ENCODE measurements at regions not wholly inside any gene's neighbourhood (a gene's known extent, or its start where the extent isn't known, plus 50 kb on each side); places are given as distances from the start of the nearest gene placed in this dataset.
A peak's percentile ranks its signal among the peaks of the same experiment; 100 is the strongest.

DNA sequence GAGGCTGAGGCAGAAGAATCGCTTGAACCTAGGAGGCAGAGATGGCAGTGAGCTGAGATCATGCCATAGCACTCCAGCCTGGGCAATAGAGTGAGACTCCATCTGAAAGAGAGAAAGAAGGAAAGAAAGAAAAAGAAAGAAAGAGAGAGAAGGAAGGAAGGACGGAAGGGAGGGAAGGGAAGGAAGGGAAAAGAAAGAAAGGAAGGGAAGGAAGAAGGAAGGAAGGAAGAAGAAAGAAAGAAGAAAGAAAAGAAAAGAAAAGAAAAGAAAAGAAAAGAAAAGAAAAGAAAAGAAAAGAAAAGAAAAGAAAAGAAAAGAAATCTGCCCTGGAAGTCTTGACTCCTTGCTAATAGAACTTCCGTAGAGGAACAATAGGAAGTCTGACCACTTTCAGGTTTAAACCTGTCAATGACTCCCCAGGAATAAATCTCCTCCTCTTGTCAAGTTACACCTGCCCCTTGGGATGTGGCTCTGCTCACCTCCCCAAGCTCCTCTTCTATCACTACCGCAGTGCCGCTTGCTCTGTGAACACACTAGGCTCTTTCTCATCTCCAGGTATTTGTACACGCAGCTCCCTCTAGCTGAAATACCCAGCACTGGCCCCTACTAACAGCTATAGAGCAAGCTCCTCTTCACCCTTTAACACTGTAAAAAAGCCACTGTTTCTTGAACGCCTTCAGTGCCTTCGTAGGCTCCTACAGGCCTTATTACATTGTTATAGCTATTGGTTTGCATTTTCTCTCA, 773.1 kb upstream of the TBX3 start:
- DNase-seq (ENCODE audit: low spot score), result no peak
- peak; percentile 14 for TF ChIP-seq CTCF (IDR thresholded peaks at IDR 0.05; ENCODE audit: extremely low read depth, insufficient read depth, missing control alignments)
- in situ Hi-C loops (cut with MboI; ENCODE audit: low pct_unique_long_range_greater_than_20kb, low sequenced_read_pairs, unreplicated experiment), result no loop called here

- in situ Hi-C loops (cut with MboI; ENCODE audit: low pct_unique_long_range_greater_than_20kb, low sequenced_read_pairs, unreplicated experiment), result no loop called here
- no peak for TF ChIP-seq CTCF (IDR thresholded peaks at IDR 0.05; ENCODE audit: extremely low read depth, insufficient read depth, missing control alignments)
- no peak for DNase-seq (ENCODE audit: low spot score)
Observed at GRCh38 chr12:115455268-115455681, 771.3 kb upstream of the TBX3 start.

- DNase-seq (ENCODE audit: low spot score), result no peak
- no peak for TF ChIP-seq CTCF (IDR thresholded peaks at IDR 0.05; ENCODE audit: extremely low read depth, insufficient read depth, missing control alignments)
- in situ Hi-C loops (cut with MboI; ENCODE audit: low pct_unique_long_range_greater_than_20kb, low sequenced_read_pairs, unreplicated experiment), result no loop called here
Observed at GRCh38 chr12:115452751-115453281, 768.8 kb upstream of the TBX3 start.

- DNase-seq (ENCODE audit: low spot score), result peak; percentile 60
- in situ Hi-C loops (cut with MboI; ENCODE audit: low pct_unique_long_range_greater_than_20kb, low sequenced_read_pairs, unreplicated experiment), result no loop called here
- no peak for TF ChIP-seq CTCF (IDR thresholded peaks at IDR 0.05; ENCODE audit: extremely low read depth, insufficient read depth, missing control alignments)
Observed at GRCh38 chr12:115451780-115452736, 768.1 kb upstream of the TBX3 start.

DNA sequence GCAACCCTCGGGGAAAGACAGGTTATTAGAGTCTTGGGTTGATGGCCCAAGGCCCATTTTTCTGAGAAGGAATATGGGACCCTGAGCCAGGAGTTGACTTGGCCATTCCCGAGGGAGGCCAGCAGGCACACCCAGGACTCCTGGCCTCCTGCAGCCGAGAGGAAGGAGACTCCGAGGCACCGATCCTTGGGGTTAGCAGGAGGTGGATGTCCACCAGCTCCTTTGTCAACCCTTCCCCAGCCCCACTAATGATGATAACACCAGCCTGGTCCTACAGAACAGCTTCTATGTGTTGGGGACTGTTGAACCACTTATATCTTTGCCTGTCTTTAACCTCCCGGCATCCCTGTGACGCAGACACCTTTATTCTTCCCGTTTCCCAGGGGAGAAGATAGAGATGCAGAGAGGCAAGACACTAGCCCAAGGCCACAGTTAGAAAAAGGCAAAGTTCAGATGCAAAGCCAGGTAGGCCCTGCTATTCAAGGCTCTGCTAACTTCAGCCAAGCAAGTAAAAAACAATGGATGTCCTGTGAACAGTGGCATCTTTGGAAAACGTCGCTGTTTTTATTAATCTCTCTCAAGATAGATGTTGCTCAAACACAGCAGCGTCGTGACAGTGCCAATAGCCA, 767.3 kb upstream of the TBX3 start:
- in situ Hi-C loops (cut with MboI; ENCODE audit: low pct_unique_long_range_greater_than_20kb, low sequenced_read_pairs, unreplicated experiment), result no loop called here
- no peak for DNase-seq (ENCODE audit: low spot score)
- no peak for TF ChIP-seq CTCF (IDR thresholded peaks at IDR 0.05; ENCODE audit: extremely low read depth, insufficient read depth, missing control alignments)

DNA sequence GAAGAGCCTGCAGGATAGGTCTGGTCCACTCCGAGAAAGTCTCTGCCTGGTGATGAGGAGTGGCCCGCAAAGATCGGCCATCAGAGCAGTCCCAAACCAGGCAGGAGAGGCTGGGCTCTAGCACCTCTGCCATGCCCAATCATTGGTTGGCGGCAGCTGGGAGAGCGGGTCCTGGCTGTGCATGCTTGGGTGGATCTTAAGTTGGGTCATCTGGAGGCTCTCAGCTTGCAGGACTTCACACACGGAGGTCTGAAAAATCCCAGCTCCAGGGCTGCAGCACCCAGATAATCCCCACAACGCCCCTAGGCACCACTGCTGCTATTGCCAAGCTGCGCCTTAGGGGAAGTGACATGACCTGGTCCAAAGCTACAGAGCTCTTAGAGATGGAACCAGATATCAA, 766.7 kb upstream of the TBX3 start:
- DNase-seq (ENCODE audit: low spot score), result no peak
- no peak for TF ChIP-seq CTCF (IDR thresholded peaks at IDR 0.05; ENCODE audit: extremely low read depth, insufficient read depth, missing control alignments)
- in situ Hi-C loops (cut with MboI; ENCODE audit: low pct_unique_long_range_greater_than_20kb, low sequenced_read_pairs, unreplicated experiment), result no loop called here

All from GM13977 (cell line).